Parathyroid adenoma (tissue), 2 donors: ENCODE measurements at regions not wholly inside any gene's neighbourhood (a gene's known extent, or its start where the extent isn't known, plus 50 kb on each side); places are given as distances from the start of the nearest gene placed in this dataset.

Experiments used
- H2AFZ ChIP-seq: fragments of 300-600 bp; sonication (generic); one replicate; pipeline ENCODE4 v1.7.0; 2017; ENCODE audit warnings: antibody characterized with exemption, mild to moderate bottlenecking
- H3K27ac ChIP-seq: fragments of 300-600 bp; sonication (generic); one replicate; pipeline ENCODE4 v1.7.0; 2017
- H3K27me3 ChIP-seq: fragments of 300-600 bp; sonication (generic); one replicate; pipeline ENCODE4 v1.7.0; 2017; ENCODE audit warnings: low read length; ENCODE audit not compliant: control insufficient read depth, insufficient read depth
- H3K36me3 ChIP-seq: fragments of 300-600 bp; sonication (generic); one replicate; pipeline ENCODE4 v1.7.0; 2017; ENCODE audit warnings: low read length; ENCODE audit not compliant: control insufficient read depth, insufficient read depth
- H3K4me1 ChIP-seq: fragments of 300-600 bp; sonication (generic); one replicate; pipeline ENCODE4 v1.7.0; 2017; ENCODE audit warnings: control low read depth
- H3K4me2 ChIP-seq: fragments of 300-600 bp; sonication (generic); one replicate; pipeline ENCODE4 v1.7.0; 2017; ENCODE audit warnings: low read length
- H3K4me3 ChIP-seq: fragments of 300-600 bp; sonication (generic); one replicate; pipeline ENCODE4 v1.7.0; 2017; ENCODE audit warnings: low read depth, low read length
- H3K79me2 ChIP-seq: fragments of 300-600 bp; sonication (generic); one replicate; pipeline ENCODE4 v1.7.0; 2017; ENCODE audit warnings: control low read depth
- H3K9ac ChIP-seq: fragments of 300-600 bp; sonication (generic); one replicate; pipeline ENCODE4 v1.7.0; 2017; ENCODE audit warnings: mild to moderate bottlenecking
- H3K9me3 ChIP-seq: fragments of 300-600 bp; sonication (generic); one replicate; pipeline ENCODE4 v1.7.0; 2017; ENCODE audit warnings: low read length; ENCODE audit not compliant: control insufficient read depth
- CTCF ChIP-seq: fragments of 300-600 bp; sonication (generic); IDR thresholded peaks from one replicate; pipeline ENCODE4 v1.7.0; 2017; ENCODE audit warnings: antibody characterized with exemption, mild to moderate bottlenecking
- donor health status: primary hyperparathyroidism.

- Histone ChIP-seq H3K4me1 (no peaks in the 10 kb centered on the region), H3K27me3 (no peaks in the 10 kb centered on the region), H3K9me3 (no peaks in the 10 kb centered on the region), H3K36me3 (no peaks in the 10 kb centered on the region), H3K4me2 (no peak overlapping the region), H2AFZ (no peak overlapping the region), H3K27ac (no peak overlapping the region), H3K4me3 (no peak overlapping the region), H3K9ac (no peak overlapping the region), H3K79me2 (no peaks in the 10 kb centered on the region)
- TF ChIP-seq CTCF: no peak
These were observed 370.8 kb downstream of the RWDD3 start for GRCh38 chr1:95604771-95605170.

GRCh38 chr1:95614197-95614596, 380.2 kb downstream of the RWDD3 start:
- Histone ChIP-seq H3K36me3 (no peaks in the 10 kb centered on the region), H2AFZ (no peak overlapping the region), H3K4me1 (no peaks in the 10 kb centered on the region), H3K9me3 (no peaks in the 10 kb centered on the region), H3K79me2 (no peaks in the 10 kb centered on the region), H3K9ac (no peak overlapping the region), H3K4me3 (no peak overlapping the region), H3K27me3 (no peaks in the 10 kb centered on the region), H3K27ac (no peak overlapping the region), H3K4me2 (no peak overlapping the region)
- TF ChIP-seq CTCF: no peak

GRCh38 chr1:95615421-95615820, 381.4 kb downstream of the RWDD3 start:
- Histone ChIP-seq H3K4me1 (no peaks in the 10 kb centered on the region), H3K27ac (no peak overlapping the region), H2AFZ (no peak overlapping the region), H3K36me3 (no peaks in the 10 kb centered on the region), H3K4me3 (no peak overlapping the region), H3K4me2 (no peak overlapping the region), H3K27me3 (no peaks in the 10 kb centered on the region), H3K79me2 (no peaks in the 10 kb centered on the region), H3K9ac (no peak overlapping the region), H3K9me3 (no peaks in the 10 kb centered on the region)
- TF ChIP-seq CTCF: no peak

- Histone ChIP-seq H3K4me2 (no peak overlapping the region), H3K4me3 (no peak overlapping the region), H2AFZ (no peak overlapping the region), H3K27ac (no peak overlapping the region), H3K27me3 (no peaks in the 10 kb centered on the region), H3K36me3 (no peaks in the 10 kb centered on the region), H3K9me3 (no peaks in the 10 kb centered on the region), H3K9ac (no peak overlapping the region), H3K79me2 (no peaks in the 10 kb centered on the region), H3K4me1 (no peaks in the 10 kb centered on the region)
- TF ChIP-seq CTCF: no peak
These were observed 386.1 kb downstream of the RWDD3 start for GRCh38 chr1:95620076-95620475.

- Histone ChIP-seq H3K4me2 (no peak overlapping the region), H3K9me3 (no peaks in the 10 kb centered on the region), H3K79me2 (no peaks in the 10 kb centered on the region)
These were observed 388.6 kb downstream of the RWDD3 start for GRCh38 chr1:95622609-95623008.

More at GRCh38 chr1:95622609-95623008, 388.6 kb downstream of the RWDD3 start:
- Histone ChIP-seq H3K36me3 (no peaks in the 10 kb centered on the region), H2AFZ (no peak overlapping the region), H3K27me3 (no peaks in the 10 kb centered on the region), H3K4me1 (no peaks in the 10 kb centered on the region), H3K9ac (no peak overlapping the region), H3K4me3 (no peak overlapping the region), H3K27ac (no peak overlapping the region)
- TF ChIP-seq CTCF: no peak
